Epithelial cell of esophagus (primary cell): ENCODE measurements at regions not wholly inside any gene's neighbourhood (a gene's known extent, or its start where the extent isn't known, plus 50 kb on each side); places are given as distances from the start of the nearest gene placed in this dataset.

ENCODE experiments used
- DNase-seq: peaks from one replicate; pipeline ENCODE4 v3.0.0; 2010; ENCODE audit warnings: low read depth
- H3K4me3 ChIP-seq: 2 replicates; pipeline ENCODE4 v1.5.1; 2011; ENCODE audit warnings: mild to moderate bottlenecking, low read length, control low read depth
- TF ChIP-seq, protein P1 (sequence below): IDR thresholded peaks from 2 replicates; pipeline ENCODE4 v1.5.1; 2011; ENCODE audit warnings: low read depth, mild to moderate bottlenecking, low read length, control low read depth, inconsistent platforms; ENCODE audit not compliant: insufficient read depth; ENCODE audit errors: missing control alignments

DNA sequence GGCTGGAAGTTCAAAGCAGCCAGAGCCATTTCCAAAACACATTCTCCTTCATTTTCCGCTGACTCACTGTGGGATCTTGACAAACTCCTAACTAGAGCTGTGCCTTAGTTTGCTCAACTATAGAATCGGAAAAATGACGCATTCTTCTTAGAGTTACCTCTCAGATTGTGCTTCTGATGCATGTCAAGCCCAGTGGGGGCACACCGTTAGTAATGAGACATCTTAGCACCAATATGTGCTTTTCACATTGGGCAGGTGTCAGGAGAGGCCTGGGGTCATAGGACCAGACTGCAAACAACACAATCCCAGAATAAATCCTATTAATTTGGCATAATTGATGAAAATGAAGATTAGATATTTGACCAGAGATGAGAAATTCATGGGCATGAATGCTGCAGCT is 71.3 kb upstream of the UBE3A start:
- no peak for DNase-seq
- TF ChIP-seq, protein P1, sequence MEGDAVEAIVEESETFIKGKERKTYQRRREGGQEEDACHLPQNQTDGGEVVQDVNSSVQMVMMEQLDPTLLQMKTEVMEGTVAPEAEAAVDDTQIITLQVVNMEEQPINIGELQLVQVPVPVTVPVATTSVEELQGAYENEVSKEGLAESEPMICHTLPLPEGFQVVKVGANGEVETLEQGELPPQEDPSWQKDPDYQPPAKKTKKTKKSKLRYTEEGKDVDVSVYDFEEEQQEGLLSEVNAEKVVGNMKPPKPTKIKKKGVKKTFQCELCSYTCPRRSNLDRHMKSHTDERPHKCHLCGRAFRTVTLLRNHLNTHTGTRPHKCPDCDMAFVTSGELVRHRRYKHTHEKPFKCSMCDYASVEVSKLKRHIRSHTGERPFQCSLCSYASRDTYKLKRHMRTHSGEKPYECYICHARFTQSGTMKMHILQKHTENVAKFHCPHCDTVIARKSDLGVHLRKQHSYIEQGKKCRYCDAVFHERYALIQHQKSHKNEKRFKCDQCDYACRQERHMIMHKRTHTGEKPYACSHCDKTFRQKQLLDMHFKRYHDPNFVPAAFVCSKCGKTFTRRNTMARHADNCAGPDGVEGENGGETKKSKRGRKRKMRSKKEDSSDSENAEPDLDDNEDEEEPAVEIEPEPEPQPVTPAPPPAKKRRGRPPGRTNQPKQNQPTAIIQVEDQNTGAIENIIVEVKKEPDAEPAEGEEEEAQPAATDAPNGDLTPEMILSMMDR, result no peak
- H3K4me3 ChIP-seq, result no peak overlapping the region

DNA sequence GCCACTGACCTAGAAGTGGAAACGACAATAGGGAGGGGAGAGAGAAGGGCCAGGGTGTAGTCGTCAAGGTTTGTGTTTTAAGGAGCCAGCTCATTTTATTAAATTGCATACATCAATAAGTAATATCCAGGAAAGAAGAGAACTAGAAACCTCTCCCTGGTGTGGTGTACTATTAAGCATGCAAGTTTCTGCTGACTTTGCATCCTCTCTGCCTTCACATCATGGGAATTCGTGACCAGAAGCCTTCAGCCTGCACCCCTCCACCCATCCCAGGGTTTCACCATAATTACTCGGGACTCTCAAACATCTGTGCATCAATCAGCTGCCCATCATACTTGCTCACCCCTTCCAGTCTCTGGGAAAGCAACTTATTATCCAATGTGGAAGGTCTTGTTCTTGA is 70.9 kb upstream of the UBE3A start:
- H3K4me3 ChIP-seq, result no peak overlapping the region
- no peak for DNase-seq
- TF ChIP-seq, protein P1, result no peak

DNA sequence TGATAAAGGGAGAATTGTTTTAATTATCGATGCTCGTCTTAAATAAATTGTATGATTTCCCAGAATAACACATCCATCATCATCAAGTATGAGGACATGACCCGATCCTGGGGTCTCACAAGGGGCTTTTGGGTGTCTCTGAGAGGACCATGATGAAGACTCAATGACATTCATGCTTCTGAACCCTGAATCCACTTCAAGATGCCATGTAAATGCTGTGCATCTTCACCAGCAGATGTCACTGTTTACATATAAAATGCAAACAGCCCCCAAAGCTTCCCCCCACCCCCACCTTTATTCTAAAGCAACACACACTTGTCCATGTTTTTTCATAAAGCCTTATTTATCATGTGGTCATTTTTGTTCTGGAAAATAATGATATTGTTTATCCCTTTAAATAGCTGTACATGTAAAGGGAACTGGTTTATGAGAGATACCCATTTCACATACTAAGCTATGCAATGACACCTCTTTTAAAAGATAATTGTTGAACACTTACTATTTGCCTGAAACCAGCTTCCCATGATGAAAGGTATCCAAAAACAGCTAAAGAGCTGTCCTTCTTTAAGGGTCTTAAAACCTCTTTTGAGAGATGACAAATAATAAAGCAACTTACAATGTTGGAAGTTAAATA is 69.7 kb upstream of the UBE3A start:
- no peak overlapping the region for H3K4me3 ChIP-seq
- TF ChIP-seq, protein P1, result peak; percentile 57
- peak; percentile 42 for DNase-seq

DNA sequence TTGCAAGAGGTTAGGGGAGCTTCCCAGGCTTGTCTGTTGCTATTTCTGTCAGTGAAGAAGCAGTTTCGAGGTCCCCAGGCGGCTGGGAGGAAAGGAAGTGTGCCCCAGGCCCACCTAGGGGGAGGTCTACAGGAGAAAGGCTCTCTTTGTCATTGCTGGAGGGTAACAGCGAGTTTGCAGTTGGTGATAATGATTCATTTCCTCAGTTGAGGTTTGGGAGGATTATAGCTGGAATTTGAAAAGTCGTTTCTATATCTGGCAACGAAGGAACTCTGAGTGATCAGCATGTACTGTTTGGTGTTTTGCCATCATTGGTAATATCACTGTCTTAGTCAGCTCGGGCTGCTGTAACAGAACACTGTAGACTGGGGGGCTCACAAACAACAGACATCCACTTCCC is 65.5 kb upstream of the UBE3A start:
- TF ChIP-seq, protein P1, result no peak

DNA sequence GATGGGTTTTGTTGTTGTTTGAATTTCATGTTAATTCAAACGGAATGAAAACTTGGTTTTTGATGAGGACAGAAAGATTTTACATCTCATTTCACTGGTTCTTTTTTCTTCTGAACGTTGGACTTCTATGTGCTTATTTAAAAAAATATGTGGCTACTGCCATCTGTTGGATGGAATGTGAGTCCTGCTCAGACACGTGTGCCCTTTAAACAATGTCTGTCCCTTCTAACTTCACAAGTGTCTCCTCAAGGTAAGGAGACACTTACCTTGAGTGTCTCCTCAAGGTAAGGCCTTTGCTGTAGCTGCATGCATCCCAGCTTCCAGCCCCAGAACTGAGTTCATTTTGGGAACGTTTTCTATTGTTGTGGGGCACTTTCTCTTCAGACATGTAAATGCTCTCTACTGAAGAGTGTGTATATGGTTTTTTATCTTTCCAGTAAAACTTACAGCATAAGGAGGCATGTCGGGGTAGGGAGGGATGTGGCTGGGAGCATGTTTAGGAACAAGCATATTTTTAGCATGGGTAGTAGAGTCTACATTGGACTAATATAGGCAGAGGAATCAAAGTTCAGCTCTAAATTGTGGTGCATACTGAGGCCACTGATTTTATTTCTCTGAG is 63.1 kb upstream of the UBE3A start:
- DNase-seq, result peak; percentile 52
- TF ChIP-seq, protein P1, result peak; percentile 51
- no peak overlapping the region for H3K4me3 ChIP-seq

More for the DNA sequence above, 65.5 kb upstream of the UBE3A start:
- no peak overlapping the region for H3K4me3 ChIP-seq
- DNase-seq, result no peak

DNA sequence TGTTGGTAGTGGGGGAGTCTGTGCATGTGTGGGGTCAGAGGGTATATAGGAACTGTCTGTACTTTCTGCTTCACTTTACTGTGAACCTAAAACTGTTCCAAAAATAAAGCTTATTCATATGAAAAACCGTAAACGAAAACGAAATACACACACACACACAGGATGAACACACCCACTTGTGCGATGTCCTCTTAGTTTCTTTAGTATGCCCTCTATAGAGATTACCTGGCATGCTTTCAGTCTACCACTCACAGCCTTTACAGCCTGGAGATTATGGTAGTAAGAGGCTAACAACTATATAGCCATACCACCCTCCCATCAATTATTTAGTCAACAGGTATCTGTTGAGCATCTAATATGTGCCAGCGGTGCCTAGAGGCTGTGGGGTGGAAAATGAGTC is 60.0 kb upstream of the UBE3A start:
- TF ChIP-seq, protein P1, result no peak
- no peak overlapping the region for H3K4me3 ChIP-seq
- DNase-seq, result no peak

DNA sequence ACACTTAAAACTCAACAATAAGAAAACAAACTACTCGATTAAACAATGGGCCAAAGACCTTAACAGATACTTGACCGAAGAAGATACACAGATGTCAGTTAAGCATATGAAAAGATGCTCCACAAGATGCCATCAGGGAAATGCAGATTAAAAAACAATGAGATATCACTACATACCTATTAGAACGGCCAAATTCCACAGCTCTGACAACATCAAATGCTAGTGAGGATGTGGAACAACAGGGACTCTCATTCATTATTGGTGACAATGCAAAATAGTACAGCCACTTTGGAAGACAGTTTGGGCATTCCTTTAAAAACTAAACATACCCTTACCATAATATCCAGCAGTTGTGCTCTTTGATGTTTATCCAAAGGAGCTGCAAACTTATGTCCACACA is 59.1 kb upstream of the UBE3A start:
- DNase-seq, result no peak
- TF ChIP-seq, protein P1, result no peak
- H3K4me3 ChIP-seq, result no peak overlapping the region
